KMS-11 (cell line): ENCODE measurements at regions not wholly inside any gene's neighbourhood (a gene's known extent, or its start where the extent isn't known, plus 50 kb on each side); places are given as distances from the start of the nearest gene placed in this dataset.

Experiments used
- H2AFZ ChIP-seq: fragments of 200-600 bp; sonication (generic); 2 replicates; pipeline ENCODE4 v1.6.1; 2016; ENCODE audit warnings: antibody characterized with exemption, mixed run types, low read depth
- H3K27ac ChIP-seq: fragments of 200-600 bp; sonication (generic); 2 replicates; pipeline ENCODE4 v1.6.1; 2016; ENCODE audit warnings: mild to moderate bottlenecking, mixed run types
- H3K27me3 ChIP-seq: fragments of 200-600 bp; sonication (generic); 2 replicates; pipeline ENCODE4 v1.6.1; 2017; ENCODE audit warnings: mild to moderate bottlenecking, low read depth, mixed run types, moderate library complexity; ENCODE audit not compliant: insufficient read depth
- H3K36me3 ChIP-seq: fragments of 200-600 bp; sonication (generic); 2 replicates; pipeline ENCODE4 v1.6.1; 2017; ENCODE audit warnings: mild to moderate bottlenecking, mixed run types; ENCODE audit not compliant: insufficient read depth
- H3K4me1 ChIP-seq: fragments of 200-600 bp; sonication (generic); 2 replicates; pipeline ENCODE4 v1.6.1; 2016; ENCODE audit warnings: mild to moderate bottlenecking, low read depth, mixed run types; ENCODE audit not compliant: poor library complexity, severe bottlenecking
- H3K4me2 ChIP-seq: fragments of 200-600 bp; sonication (generic); 2 replicates; pipeline ENCODE4 v1.7.0; 2016; ENCODE audit warnings: mild to moderate bottlenecking, mixed run types
- H3K4me3 ChIP-seq: fragments of 200-600 bp; sonication (generic); IDR thresholded peaks from 2 replicates; pipeline ENCODE4 v1.6.1; 2017; ENCODE audit warnings: low read depth, low read length, mixed read lengths; ENCODE audit not compliant: insufficient read depth
- H3K79me2 ChIP-seq: fragments of 200-600 bp; sonication (generic); 2 replicates; pipeline ENCODE4 v1.6.1; 2016; ENCODE audit warnings: low read depth, mixed run types; ENCODE audit not compliant: insufficient read depth
- H3K9ac ChIP-seq: fragments of 200-600 bp; sonication (generic); 2 replicates; pipeline ENCODE4 v1.6.1; 2016; ENCODE audit warnings: mild to moderate bottlenecking, mixed run types
- H4K20me1 ChIP-seq: fragments of 200-600 bp; sonication (generic); 2 replicates; pipeline ENCODE4 v1.6.1; 2016; ENCODE audit warnings: mild to moderate bottlenecking, mixed run types; ENCODE audit not compliant: insufficient read depth
- CTCF ChIP-seq: fragments of 200-600 bp; sonication (generic); conservative IDR thresholded peaks from 2 replicates; pipeline ENCODE4 v1.6.1; 2017; ENCODE audit warnings: low read depth, mild to moderate bottlenecking, antibody characterized with exemption, low read length, moderate library complexity, mixed read lengths

GRCh38 chr2:160913323-160913722 is 246.9 kb upstream of the TANK start:
- no peak overlapping the region for H3K9ac ChIP-seq
- H3K27me3 ChIP-seq: no peaks in the 10 kb centered on the region
- no peak overlapping the region for H3K4me2 ChIP-seq
- TF ChIP-seq CTCF: no peak
- H3K27ac ChIP-seq: no peak overlapping the region
- H3K79me2 ChIP-seq: no peaks in the 10 kb centered on the region
- H2AFZ ChIP-seq: no peak overlapping the region
- no peaks in the 10 kb centered on the region for H4K20me1 ChIP-seq
- H3K36me3 ChIP-seq: no peaks in the 10 kb centered on the region
- H3K4me1 ChIP-seq: no peaks in the 10 kb centered on the region
- no peak overlapping the region for H3K4me3 ChIP-seq

GRCh38 chr2:160914217-160914616 is 246.0 kb upstream of the TANK start:
- H3K79me2 ChIP-seq: no peaks in the 10 kb centered on the region
- H3K27me3 ChIP-seq: no peaks in the 10 kb centered on the region
- no peak overlapping the region for H3K9ac ChIP-seq
- no peaks in the 10 kb centered on the region for H3K36me3 ChIP-seq
- H3K4me3 ChIP-seq: no peak overlapping the region
- no peaks in the 10 kb centered on the region for H4K20me1 ChIP-seq
- H2AFZ ChIP-seq: no peak overlapping the region
- H3K4me1 ChIP-seq: no peaks in the 10 kb centered on the region
- no peak overlapping the region for H3K4me2 ChIP-seq
- no peak for TF ChIP-seq CTCF
- no peak overlapping the region for H3K27ac ChIP-seq

DNA sequence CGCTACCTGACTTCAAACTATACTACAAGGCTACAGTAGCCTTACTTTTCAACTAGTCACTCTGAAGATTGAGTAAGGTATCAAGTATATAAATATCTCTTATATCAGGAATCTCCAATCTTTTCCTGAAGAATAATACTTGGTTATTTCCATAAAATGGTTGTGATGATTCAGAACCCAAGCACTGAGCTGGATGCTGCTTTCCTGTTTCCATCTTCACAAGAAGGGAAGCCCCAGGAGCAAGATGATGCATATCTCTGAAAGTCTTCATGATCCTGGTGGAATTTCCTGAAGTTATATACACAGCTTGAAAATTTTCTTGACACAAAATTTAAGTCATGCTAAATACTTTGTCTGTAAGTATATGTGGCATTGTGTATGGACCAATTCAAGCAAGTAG is 243.9 kb upstream of the TANK start:
- Histone ChIP-seq H4K20me1 (no peaks in the 10 kb centered on the region), H3K4me3 (no peak overlapping the region), H3K9ac (no peak overlapping the region), H3K4me1 (no peaks in the 10 kb centered on the region), H3K36me3 (no peaks in the 10 kb centered on the region), H3K79me2 (no peaks in the 10 kb centered on the region), H3K27ac (no peak overlapping the region), H3K27me3 (no peaks in the 10 kb centered on the region), H2AFZ (no peak overlapping the region), H3K4me2 (no peak overlapping the region)
- no peak for TF ChIP-seq CTCF

- H3K9ac ChIP-seq: no peak overlapping the region
- no peaks in the 10 kb centered on the region for H3K27me3 ChIP-seq
- H3K4me2 ChIP-seq: no peak overlapping the region
- no peak overlapping the region for H2AFZ ChIP-seq
- no peak for TF ChIP-seq CTCF
- no peaks in the 10 kb centered on the region for H3K4me1 ChIP-seq
- H3K36me3 ChIP-seq: no peaks in the 10 kb centered on the region
- H4K20me1 ChIP-seq: no peaks in the 10 kb centered on the region
- no peaks in the 10 kb centered on the region for H3K79me2 ChIP-seq
- no peak overlapping the region for H3K4me3 ChIP-seq
- H3K27ac ChIP-seq: no peak overlapping the region
These were observed 242.4 kb upstream of the TANK start for GRCh38 chr2:160917850-160918249.

GRCh38 chr2:160918258-160918657 is 242.0 kb upstream of the TANK start:
- Histone ChIP-seq H3K4me3 (no peak overlapping the region), H3K4me1 (no peaks in the 10 kb centered on the region), H4K20me1 (no peaks in the 10 kb centered on the region), H2AFZ (no peak overlapping the region), H3K27me3 (no peaks in the 10 kb centered on the region), H3K9ac (no peak overlapping the region), H3K79me2 (no peaks in the 10 kb centered on the region), H3K36me3 (no peaks in the 10 kb centered on the region), H3K27ac (no peak overlapping the region), H3K4me2 (no peak overlapping the region)
- TF ChIP-seq CTCF: no peak
